Activated T-cell treated with anti-CD3 and anti-CD28 coated beads for 48 hours (primary cell): ENCODE measurements at regions not wholly inside any gene's neighbourhood (a gene's known extent, or its start where the extent isn't known, plus 50 kb on each side); places are given as distances from the start of the nearest gene placed in this dataset.

Experiments
- DNase-seq: peaks from one replicate; pipeline ENCODE4 v3.0.0-alpha.2; 2020; ENCODE audit warnings: low read depth

GRCh38 chr13:105928048-105928447 lies 607.4 kb downstream of the EFNB2 start:
- DNase-seq, result no peak

GRCh38 chr13:105925496-105925895 lies 610.0 kb downstream of the EFNB2 start:
- no peak for DNase-seq

DNA sequence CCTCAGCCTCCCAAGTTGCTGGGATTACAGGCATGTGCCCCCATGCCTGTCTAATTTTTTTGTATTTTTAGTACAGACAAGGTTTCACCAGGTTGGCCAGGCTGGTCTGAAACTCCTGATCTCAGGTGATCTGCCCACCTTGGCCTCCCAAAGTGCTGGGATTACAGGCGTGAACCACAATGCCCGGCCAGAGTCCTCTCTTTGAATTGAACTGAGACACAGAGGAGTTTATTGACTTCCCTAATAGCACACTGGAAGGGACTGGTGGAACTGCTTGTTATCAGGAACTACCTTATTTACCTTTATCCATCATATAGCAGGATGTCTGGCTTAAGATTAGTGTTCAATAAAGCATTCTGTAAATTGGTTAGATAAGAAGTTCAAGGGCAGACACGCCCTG lies 613.8 kb downstream of the EFNB2 start:
- DNase-seq, result no peak

DNA sequence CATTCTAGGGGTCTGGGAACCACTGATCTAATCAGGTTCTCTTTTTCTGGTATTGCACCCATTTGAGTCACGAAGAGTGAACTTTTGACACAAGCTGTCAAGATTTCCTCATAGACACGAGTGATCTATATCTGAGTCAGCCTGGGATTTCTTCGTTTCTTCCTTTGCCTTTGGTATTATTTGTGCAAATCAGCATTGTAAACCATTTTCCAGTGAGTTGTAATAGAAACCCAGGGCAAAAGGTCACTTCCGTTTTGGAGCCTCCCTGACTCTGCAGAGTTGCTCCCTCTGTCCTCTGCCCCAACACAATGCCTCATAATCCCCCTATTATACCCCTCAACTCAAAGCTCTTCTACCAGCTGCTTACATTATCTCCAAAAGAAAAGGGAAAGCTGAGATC lies 615.1 kb downstream of the EFNB2 start:
- DNase-seq, result no peak

- no peak for DNase-seq
These were observed 616.4 kb downstream of the EFNB2 start for GRCh38 chr13:105918842-105919741.

DNA sequence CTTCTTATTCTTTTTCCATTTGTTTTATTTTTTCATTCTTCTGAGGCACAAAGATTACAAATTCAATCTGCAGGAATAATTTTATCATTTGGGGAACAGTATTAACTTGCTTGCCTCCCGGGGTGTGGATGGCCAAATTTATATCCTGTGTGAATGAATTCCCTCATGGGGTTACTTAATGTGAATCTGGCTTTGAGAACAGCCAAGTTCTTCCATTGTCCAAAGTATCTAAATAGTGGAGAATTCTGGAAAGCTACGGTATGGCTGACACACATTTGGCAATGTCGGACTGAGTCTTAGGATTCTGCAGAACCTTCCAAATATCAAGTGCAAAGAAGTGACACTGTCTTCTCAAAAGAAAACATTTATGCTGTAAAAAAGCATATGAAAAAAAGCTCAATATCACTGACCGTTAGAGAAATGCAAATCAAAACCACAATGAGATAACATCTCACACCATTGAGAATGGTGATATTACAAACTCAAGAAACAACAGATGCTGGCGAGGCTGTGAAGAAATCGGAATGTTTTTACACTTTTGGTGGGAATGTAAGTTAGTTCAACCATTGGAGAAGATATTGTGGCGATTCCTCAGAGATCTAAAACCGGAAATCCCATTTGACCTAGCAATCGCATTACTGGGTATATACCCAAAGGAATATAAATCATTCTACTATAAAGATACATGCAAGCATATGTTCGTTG lies 620.2 kb downstream of the EFNB2 start:
- no peak for DNase-seq

DNA sequence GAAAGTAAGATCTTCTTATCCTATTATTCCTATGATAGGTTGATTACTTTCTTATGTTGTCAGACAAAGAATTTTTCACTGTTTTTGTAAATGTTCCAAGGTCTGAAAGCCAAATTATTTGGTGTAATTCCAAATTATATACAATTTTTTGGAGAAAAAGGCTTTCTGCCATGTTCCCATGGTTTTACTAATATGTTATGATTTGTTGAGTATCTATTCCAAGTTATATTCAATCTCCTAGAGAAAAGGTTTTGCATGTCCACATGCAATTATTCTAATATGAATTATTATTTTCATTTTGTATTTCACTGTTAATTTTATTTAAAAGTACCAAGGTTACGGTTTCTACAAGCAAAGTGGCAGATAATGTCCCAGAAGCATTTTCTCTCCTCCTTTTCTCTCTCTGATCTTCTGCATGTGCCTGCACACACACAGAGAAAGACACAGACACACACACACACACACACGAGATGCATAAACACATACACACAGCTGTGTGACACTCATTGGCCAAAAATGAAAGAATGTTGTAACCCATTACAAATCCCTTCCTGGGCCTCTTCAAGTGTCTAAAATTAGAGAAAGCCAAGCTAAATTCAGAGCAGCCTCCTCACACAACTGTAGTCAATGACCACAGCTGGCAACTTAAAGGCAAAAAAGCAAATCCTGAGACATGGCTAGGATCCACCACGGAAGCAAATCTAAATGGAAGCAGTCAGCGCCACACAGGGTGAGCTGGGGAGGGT lies 621.0 kb downstream of the EFNB2 start:
- no peak for DNase-seq

GRCh38 chr13:105908586-105908985 lies 626.9 kb downstream of the EFNB2 start:
- no peak for DNase-seq

DNA sequence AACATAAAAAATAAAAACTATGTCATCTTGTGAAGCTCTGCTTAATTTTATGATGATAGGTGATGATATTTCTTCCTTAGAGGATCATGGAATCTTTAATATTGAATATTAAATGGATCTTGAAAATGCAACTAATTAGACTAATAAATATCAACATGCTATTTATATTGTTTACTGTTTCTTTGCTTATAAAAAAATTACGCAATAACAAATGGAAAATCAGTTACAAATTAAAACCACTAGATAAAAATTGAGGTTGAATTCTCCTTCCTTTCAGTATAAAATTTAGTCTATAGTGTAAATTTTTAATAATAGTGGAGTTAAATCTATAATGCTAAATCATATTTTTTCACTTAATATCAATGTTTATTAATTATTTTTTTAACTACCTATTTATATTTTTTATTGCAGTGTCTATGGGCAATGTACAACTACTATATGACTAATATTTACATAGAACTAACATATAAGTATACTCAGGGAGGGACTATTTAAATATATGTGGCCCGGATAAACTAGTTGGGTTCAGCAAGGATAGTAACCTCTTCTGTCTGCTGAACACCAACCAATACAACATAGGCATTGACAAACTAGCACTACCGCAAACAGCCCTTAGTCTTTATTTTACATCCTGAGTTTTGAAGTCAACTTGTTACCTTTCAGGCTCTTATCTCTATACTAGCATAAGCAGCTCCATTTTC lies 628.0 kb downstream of the EFNB2 start:
- no peak for DNase-seq

- no peak for DNase-seq
These were observed 628.7 kb downstream of the EFNB2 start for GRCh38 chr13:105906746-105907145.

GRCh38 chr13:105904034-105904742 lies 631.3 kb downstream of the EFNB2 start:
- DNase-seq, result no peak

DNA sequence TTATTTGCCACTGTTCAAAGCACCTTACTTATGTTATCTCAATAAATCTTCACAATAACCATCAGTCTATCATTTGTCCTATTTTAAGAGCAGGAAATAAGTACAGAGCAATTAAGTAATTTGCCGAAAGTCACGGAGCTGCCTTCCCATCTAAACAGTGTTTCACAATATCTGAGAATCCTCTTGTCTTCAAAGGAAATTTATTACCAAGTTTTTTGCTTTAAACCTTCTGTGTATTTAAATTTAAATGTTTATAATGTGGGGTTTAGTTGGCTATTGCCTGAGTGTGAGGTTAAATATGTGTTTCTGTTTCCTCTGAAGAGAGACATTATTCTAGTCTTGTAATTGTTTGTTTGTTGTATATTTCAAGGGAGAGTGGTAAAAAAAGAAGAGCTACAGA lies 633.1 kb downstream of the EFNB2 start:
- DNase-seq, result no peak

DNA sequence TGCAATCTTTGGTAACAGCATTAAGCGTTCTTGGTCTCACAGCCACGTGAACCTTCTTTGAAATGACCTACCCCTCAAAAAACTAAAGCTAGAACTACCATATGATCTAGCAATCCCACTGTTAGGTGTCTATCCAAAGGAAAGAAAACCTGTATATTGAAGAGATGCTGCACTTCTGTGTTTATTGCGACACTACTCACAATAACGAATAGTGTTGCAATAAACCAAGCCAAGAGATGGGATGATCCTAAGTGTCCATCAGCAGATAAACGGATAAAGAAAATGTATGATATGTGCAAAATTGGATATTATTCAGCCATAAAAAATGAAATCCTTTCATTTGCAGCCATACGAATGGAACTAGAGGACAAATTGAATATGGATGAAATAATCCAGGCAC lies 637.9 kb downstream of the EFNB2 start:
- DNase-seq, result no peak

DNA sequence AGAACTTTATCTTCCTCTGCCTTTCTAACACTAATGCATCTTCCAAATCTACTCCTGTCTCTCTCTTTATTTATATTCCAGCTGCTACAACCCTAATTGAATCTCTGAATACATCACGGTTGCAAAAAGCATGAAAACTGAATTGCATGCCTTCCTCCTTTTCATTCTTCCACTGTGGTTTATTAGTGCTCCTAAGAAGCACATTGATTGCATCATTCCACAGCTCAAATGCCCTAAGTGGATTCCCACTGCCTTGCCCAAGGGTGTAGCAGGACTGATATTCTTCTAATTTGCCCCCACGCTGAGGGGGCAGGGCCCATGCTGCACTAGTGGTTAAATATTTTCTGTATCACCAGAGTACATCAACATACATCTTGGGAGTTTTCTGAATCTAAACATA lies 640.8 kb downstream of the EFNB2 start:
- no peak for DNase-seq

DNA sequence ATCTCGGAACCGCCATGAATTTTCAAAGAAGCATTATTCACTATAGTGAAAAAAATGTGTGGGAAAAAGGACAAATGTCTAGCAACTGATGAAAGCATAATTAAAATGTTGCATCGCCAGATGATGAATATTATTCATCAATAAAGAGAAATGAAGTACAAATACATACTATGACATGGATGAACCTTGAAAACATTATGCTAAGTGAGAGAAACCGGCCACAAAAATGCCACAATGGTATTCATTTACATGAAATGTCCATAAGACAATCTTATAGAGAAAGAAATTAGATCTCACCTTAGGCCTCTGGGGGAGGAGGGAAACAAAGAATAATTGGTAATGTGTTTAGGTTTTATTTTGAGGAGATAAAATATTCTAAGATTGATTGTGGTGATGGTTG lies 645.0 kb downstream of the EFNB2 start:
- DNase-seq, result no peak

DNA sequence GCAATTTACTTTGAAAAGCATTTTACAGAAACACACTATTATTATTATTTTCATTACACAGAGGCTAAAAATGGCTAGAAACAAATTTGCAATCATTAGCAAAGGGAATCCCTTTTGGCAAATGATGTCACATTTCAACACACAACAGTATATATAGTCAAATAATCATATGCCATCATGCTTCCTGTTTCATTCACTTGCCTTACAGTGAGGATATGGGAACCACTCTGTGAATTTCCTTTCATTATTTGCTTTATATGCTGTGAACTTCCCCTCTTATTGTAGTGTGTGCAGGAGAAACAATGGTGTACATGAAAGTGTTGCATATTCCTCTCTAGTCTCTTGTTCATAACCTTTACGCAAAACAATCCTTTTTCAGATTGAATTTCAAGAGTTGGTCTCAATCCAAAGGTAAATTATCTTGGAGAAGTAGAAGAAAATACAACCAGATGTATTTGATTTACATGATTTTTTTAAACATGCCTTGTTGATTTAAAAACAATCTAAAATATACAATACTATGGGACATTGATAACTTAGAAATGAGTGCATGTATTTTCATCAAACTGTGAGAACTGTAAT lies 657.3 kb downstream of the EFNB2 start:
- no peak for DNase-seq

- no peak for DNase-seq
These were observed 660.6 kb downstream of the EFNB2 start for GRCh38 chr13:105874814-105875213.

DNA sequence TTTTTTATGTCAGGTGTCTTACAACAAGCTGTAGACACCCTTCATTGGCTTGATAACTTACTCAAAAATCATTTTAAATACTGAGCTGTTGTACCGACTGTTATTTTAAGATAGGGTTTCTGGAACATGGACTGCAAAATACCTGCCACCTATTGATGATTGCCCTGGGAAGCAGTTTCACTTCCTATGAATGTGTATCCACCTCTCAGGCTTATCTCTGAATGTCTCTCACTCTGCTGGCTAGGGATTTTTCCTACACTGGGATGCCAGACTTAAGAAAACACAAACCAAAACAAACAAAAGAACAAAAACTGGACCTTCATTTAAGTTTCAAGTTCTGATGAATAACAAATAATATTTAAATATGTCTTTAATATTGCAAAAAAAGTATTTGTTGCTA lies 663.7 kb downstream of the EFNB2 start:
- DNase-seq, result no peak

DNA sequence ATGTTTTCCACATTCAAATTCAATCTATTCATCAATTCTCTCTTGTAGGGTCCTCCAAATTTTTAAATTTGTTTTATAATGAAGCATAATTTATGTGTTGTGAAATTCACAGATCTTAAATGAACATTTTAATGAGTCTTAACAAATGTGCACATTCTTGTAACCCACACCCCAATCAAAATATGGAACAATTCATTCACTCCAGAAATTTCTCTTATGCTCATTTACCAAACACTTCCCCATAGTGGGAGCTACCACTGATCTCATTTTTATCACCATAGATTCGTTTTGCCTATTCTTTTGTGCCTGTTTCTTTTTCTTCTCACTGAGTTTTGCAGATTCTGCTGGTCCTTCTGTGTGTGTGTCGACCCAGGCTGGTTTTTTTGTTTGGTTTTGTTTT lies 664.1 kb downstream of the EFNB2 start:
- no peak for DNase-seq

GRCh38 chr13:105863300-105863920 lies 672.1 kb downstream of the EFNB2 start:
- no peak for DNase-seq

GRCh38 chr13:105848494-105848893 lies 687.0 kb downstream of the EFNB2 start:
- no peak for DNase-seq
